Activated CD8-positive, alpha-beta T cell treated with anti-CD3 and anti-CD28 coated beads for 36 hours (primary cell): ENCODE measurements at regions not wholly inside any gene's neighbourhood (a gene's known extent, or its start where the extent isn't known, plus 50 kb on each side); places are given as distances from the start of the nearest gene placed in this dataset.

Experiments used
- ATAC-seq: fragments of 200-7000 bp; cut with Tn5 transposase; one replicate; pipeline ENCODE4 v1.10.0; 2021; ENCODE audit warnings: mild to moderate bottlenecking, moderate library complexity
- CTCF ChIA-PET: fragments of 350-600 bp; sonication (Branson Sonifier 250); formaldehyde crosslinking; loops from one replicate; lab custom pipeline; 2021; ENCODE audit warnings: antibody characterized with exemption; lab: Charles Lee
- POLR2A ChIA-PET: fragments of 350-600 bp; sonication (Branson Sonifier 250); formaldehyde crosslinking; loops from one replicate; lab custom pipeline; 2021; ENCODE audit warnings: antibody characterized with exemption; lab: Charles Lee
- DNase-seq: peaks from one replicate; pipeline ENCODE4 v3.0.0-alpha.2; 2020
- H3K27ac Mint-ChIP-seq: one replicate; pipeline ENCODE4 v1.8.0; 2021; ENCODE audit warnings: mild to moderate bottlenecking, mixed read lengths
- H3K27me3 Mint-ChIP-seq: one replicate; pipeline ENCODE4 v1.8.0; 2021; ENCODE audit warnings: mixed read lengths
- H3K36me3 Mint-ChIP-seq: one replicate; pipeline ENCODE4 v1.8.0; 2021; ENCODE audit warnings: low read depth, mixed read lengths
- H3K4me1 Mint-ChIP-seq: one replicate; pipeline ENCODE4 v1.8.0; 2021; ENCODE audit warnings: low read depth, mixed read lengths
- H3K4me3 Mint-ChIP-seq: one replicate; pipeline ENCODE4 v1.8.0; 2021; ENCODE audit warnings: mild to moderate bottlenecking, moderate library complexity, mixed read lengths
- H3K9me3 Mint-ChIP-seq: one replicate; pipeline ENCODE4 v1.8.0; 2021; ENCODE audit warnings: mixed read lengths
- intact Hi-C: fragments of 100-400 bp; cut with micrococcal nuclease; formaldehyde crosslinking; loops from one replicate; pipeline ENCODE4 v1.10.0; 2022
- TF ChIP-seq, protein P1 (sequence below): fragments of 200-600 bp; IDR thresholded peaks from one replicate; pipeline ENCODE4 v1.8.0; 2022; ENCODE audit warnings: antibody characterized with exemption, mild to moderate bottlenecking

DNA sequence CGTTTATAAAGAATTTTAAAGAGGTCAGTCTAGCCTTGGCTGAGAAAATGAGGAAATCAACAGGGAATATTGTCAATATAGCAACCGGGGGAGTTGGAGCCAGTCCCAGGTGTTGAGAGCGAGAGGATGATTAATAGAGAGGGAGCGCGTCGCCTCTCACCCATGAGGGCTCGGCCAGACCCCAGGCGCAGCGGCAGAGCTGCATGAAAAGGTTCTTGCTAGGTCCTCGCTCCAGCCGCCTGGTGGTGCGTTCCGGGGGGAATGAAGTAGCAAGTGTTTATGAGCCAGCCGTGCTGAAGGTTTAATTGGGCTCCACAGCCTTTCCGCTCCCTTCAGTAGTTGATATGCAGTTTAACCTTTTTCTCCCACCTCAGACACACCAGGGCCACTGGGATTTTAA, 167.3 kb upstream of the IRX1 start:
- no peaks in the 10 kb centered on the region for H3K27me3 Mint-ChIP-seq
- TF ChIP-seq, protein P1, sequence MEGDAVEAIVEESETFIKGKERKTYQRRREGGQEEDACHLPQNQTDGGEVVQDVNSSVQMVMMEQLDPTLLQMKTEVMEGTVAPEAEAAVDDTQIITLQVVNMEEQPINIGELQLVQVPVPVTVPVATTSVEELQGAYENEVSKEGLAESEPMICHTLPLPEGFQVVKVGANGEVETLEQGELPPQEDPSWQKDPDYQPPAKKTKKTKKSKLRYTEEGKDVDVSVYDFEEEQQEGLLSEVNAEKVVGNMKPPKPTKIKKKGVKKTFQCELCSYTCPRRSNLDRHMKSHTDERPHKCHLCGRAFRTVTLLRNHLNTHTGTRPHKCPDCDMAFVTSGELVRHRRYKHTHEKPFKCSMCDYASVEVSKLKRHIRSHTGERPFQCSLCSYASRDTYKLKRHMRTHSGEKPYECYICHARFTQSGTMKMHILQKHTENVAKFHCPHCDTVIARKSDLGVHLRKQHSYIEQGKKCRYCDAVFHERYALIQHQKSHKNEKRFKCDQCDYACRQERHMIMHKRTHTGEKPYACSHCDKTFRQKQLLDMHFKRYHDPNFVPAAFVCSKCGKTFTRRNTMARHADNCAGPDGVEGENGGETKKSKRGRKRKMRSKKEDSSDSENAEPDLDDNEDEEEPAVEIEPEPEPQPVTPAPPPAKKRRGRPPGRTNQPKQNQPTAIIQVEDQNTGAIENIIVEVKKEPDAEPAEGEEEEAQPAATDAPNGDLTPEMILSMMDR: no peak
- DNase-seq (no peak), ATAC-seq (no peak)
- intact Hi-C loops: no loop called here
- H3K36me3 Mint-ChIP-seq: no peaks in the 10 kb centered on the region
- no peak overlapping the region for H3K27ac Mint-ChIP-seq
- ChIA-PET POLR2A (no interaction called here), CTCF (no interaction called here)
- H3K9me3 Mint-ChIP-seq: peaks cover 2% of the 10 kb centered on the region
- H3K4me3 Mint-ChIP-seq: no peak overlapping the region
- H3K4me1 Mint-ChIP-seq: no peaks in the 10 kb centered on the region

DNA sequence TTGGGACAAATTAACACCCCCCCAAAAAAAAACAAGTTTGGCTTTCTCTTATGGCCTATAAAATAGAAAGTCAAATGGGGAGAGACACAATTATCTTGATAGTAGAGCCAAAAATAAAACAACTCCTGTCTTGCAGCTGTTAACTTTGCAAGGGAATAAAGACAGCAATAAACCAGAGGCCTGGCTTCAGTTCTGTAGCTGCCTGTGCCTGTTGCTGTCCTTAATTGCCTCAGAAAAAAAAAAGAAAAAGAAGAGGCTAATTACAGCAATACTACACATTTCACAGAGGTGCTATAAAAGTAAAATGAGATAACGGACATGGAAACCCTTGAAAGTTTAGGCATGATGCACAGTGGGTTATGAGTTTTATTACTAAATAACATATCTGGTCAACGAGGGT, 170.7 kb upstream of the IRX1 start:
- H3K9me3 Mint-ChIP-seq: peaks cover 7% of the 10 kb centered on the region
- DNase-seq (no peak), ATAC-seq (no peak)
- intact Hi-C loops: no loop called here
- H3K4me1 Mint-ChIP-seq: no peaks in the 10 kb centered on the region
- no peaks in the 10 kb centered on the region for H3K27me3 Mint-ChIP-seq
- no peak overlapping the region for H3K4me3 Mint-ChIP-seq
- TF ChIP-seq, protein P1: no peak
- ChIA-PET CTCF (no interaction called here), POLR2A (no interaction called here)
- H3K27ac Mint-ChIP-seq: no peak overlapping the region
- H3K36me3 Mint-ChIP-seq: no peaks in the 10 kb centered on the region

DNA sequence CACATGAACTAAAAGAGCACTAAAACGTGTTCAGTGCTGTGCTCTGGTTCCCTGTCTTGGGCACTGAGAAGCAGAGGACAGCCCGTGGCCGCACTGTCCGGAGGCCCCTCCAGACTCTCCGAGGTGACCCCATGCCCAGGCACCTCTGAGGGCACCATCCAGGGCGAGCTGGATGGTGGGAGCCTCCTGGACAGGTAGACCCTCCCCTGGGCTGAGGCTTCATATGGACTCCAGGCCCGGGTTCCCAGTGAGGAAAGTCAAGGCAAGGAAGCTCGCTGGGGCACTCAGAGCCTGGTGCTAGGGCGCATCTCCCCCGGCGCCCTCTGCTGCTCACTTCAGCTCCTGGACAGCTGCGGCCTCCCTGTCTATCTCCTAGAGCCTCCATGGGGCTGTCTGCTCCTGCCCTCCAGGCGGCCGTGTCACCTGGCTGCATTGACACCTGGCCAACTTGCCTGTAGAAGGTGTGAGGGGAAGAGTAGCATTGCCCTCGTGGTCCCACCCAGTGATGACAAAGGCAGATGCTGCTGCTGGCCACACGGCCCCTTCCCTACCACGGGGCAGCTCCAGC, 178.2 kb upstream of the IRX1 start:
- intact Hi-C loops: no loop called here

DNA sequence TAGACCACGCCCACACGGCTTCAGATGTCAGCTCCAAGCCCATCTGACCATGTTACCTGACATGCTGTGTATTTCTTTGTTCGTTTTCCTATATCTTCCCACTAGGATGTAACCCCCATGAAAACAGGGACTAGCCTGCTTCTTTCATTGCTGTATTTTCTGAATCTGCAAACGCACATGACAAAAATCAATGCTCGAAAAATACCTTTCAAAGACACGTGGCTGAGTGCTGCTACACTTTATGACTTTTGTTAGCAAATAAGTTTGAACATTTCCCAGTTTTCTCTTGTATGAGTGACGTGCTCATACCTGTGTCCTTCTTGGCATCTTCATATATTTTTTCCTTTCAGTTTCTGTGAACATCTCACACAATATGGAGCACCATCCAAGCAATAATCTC, 181.3 kb upstream of the IRX1 start:
- Mint-ChIP-seq H3K36me3 (no peaks in the 10 kb centered on the region), H3K27me3 (no peaks in the 10 kb centered on the region), H3K9me3 (peaks cover 3% of the 10 kb centered on the region), H3K4me1 (no peaks in the 10 kb centered on the region), H3K4me3 (no peak overlapping the region), H3K27ac (no peak overlapping the region)
- TF ChIP-seq, protein P1: no peak
- CTCF ChIA-PET: no interaction called here
- ATAC-seq (no peak), DNase-seq (no peak)
- POLR2A ChIA-PET: no interaction called here
- intact Hi-C loops: no loop called here

More for the DNA sequence above, 178.2 kb upstream of the IRX1 start:
- Mint-ChIP-seq H3K36me3 (no peaks in the 10 kb centered on the region), H3K27me3 (no peaks in the 10 kb centered on the region), H3K9me3 (peaks cover 9% of the 10 kb centered on the region), H3K27ac (no peak overlapping the region), H3K4me3 (no peak overlapping the region), H3K4me1 (no peaks in the 10 kb centered on the region)
- TF ChIP-seq, protein P1: no peak
- POLR2A ChIA-PET: no interaction called here
- CTCF ChIA-PET: no interaction called here
- no peak for DNase-seq
- no peak for ATAC-seq

DNA sequence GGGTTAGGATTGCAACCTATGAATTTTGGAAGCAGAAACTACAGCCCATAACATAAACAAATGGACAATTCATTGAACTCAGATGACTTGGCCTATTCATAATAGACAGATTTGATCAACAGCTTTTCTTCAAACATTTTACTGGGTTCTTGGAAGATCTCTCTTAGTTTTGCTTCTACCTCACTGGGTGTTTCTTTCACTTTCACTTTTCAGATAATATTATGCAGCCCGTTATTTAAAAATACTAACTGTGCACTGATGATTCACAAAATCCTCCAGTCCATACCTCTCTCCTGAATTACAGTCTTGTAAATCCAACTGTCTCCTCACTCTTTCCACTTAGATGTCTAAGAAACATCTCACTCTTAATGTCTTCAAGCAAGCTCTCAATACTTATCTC, 183.5 kb upstream of the IRX1 start:
- CTCF ChIA-PET: no interaction called here
- H3K36me3 Mint-ChIP-seq: no peaks in the 10 kb centered on the region
- no peaks in the 10 kb centered on the region for H3K27me3 Mint-ChIP-seq
- no peak overlapping the region for H3K27ac Mint-ChIP-seq
- peaks cover 3% of the 10 kb centered on the region for H3K9me3 Mint-ChIP-seq
- intact Hi-C loops: no loop called here
- no peak for DNase-seq
- POLR2A ChIA-PET: no interaction called here
- ATAC-seq: no peak
- H3K4me3 Mint-ChIP-seq: no peak overlapping the region
- TF ChIP-seq, protein P1: no peak
- H3K4me1 Mint-ChIP-seq: no peaks in the 10 kb centered on the region
